ENCODE measurements at regions not wholly inside any gene's neighbourhood (a gene's known extent, or its start where the extent isn't known, plus 50 kb on each side); places are given as distances from the start of the nearest gene placed in this dataset.

- TF ChIP-seq CREB5 (CRISPR knock-in tag; IDR thresholded peaks at IDR 0.05; ENCODE audit: low read depth) = no peak
- no peak for TF ChIP-seq TOX (CRISPR knock-in tag; IDR thresholded peaks at IDR 0.05; ENCODE audit: borderline replicate concordance)
- no peak for TF ChIP-seq PATZ1 (CRISPR knock-in tag; IDR thresholded peaks at IDR 0.05; ENCODE audit: borderline replicate concordance)
- no peak for TF ChIP-seq ZC3H10 (CRISPR knock-in tag; IDR thresholded peaks at IDR 0.05)
- no peak for TF ChIP-seq POU6F1 (CRISPR knock-in tag; IDR thresholded peaks at IDR 0.05; ENCODE audit: borderline replicate concordance, low read depth)
- TF ChIP-seq TCF4 (CRISPR knock-in tag; IDR thresholded peaks at IDR 0.05; ENCODE audit: borderline replicate concordance) = no peak
- TF ChIP-seq ESRRG (CRISPR knock-in tag; IDR thresholded peaks at IDR 0.05) = no peak
- TF ChIP-seq CSRNP3 (CRISPR knock-in tag; IDR thresholded peaks at IDR 0.05) = no peak
Measured at GRCh38 chr16:80280557-80280956, 260.2 kb upstream of the DYNLRB2 start.
